A549 (cell line): ENCODE measurements at regions not wholly inside any gene's neighbourhood (a gene's known extent, or its start where the extent isn't known, plus 50 kb on each side); places are given as distances from the start of the nearest gene placed in this dataset.
A peak's percentile ranks its signal among the peaks of the same experiment; 100 is the strongest.

ENCODE experiments used
- ATAC-seq, 2 experiments: fragments of 200-7000 bp in 1 of 2; fragments of >200 bp in 1 of 2; cut with Nextera tagmentation in 1 of 2; cut with Tn5 transposase in 1 of 2; 3 replicates each; pipeline versions ENCODE4 v1.8.0 to v1.9.1; 2018 to 2020; ENCODE audit warnings: mild to moderate bottlenecking in 1 of 2, moderate library complexity in 1 of 2
- CTCF ChIA-PET: fragments of 300-600 bp; sonication (Branson Sonifier 250); formaldehyde crosslinking; extraction: SDS; loops from one replicate; lab custom pipeline; 2021; ENCODE audit warnings: antibody characterized with exemption, inconsistent platforms; lab: Yijun Ruan, JAX
- POLR2A ChIA-PET: fragments of 350-600 bp; formaldehyde crosslinking; extraction: SDS; loops from one replicate; lab custom pipeline; 2021; ENCODE audit warnings: antibody characterized with exemption, inconsistent platforms; lab: Yijun Ruan, JAX
- DNase-seq, 2 experiments: peaks; one replicate each; pipeline versions ENCODE4 v3.0.0 to v3.0.0-alpha.2; 2011 to 2016; ENCODE audit warnings: low read depth in 1 of 2, low spot score in 1 of 2
- FAIRE-seq: peaks from 2 replicates; lab custom pipeline; 2011; peaks lifted over from hg19 to GRCh38; lab: Jason Lieb, UNC
- H3K27ac ChIP-seq, 2 experiments: fragments of >200 bp; sonication (Bioruptor Twin); formaldehyde crosslinking; 3 replicates each; pipeline ENCODE4 v1.5.1; 2016 to 2017
- H3K4me1 ChIP-seq: fragments of >200 bp; sonication (Bioruptor Twin); formaldehyde crosslinking; 3 replicates; pipeline ENCODE4 v1.6.1; 2016
- H3K4me2 ChIP-seq: fragments of >200 bp; sonication (Bioruptor Twin); formaldehyde crosslinking; 3 replicates; pipeline ENCODE4 v1.6.1; 2016
- H3K4me3 ChIP-seq: fragments of >200 bp; sonication (Bioruptor Twin); formaldehyde crosslinking; 3 replicates; pipeline ENCODE4 v1.5.1; 2016
- H3K9me3 ChIP-seq: fragments of >200 bp; sonication (Bioruptor Twin); formaldehyde crosslinking; 3 replicates; pipeline ENCODE4 v1.6.1; 2016
- BHLHE40 ChIP-seq: IDR thresholded peaks from 2 replicates; pipeline ENCODE4 v1.6.1; 2012; ENCODE audit warnings: low read depth, low read length, inconsistent platforms
- CHD2 ChIP-seq: fragments of 150-350 bp; IDR thresholded peaks from 2 replicates; pipeline ENCODE4 v1.6.1; 2014; ENCODE audit warnings: low read length; ENCODE audit not compliant: partially characterized antibody
- CHD4 ChIP-seq: fragments of 200-600 bp; sonication (generic); IDR thresholded peaks from 2 replicates; pipeline ENCODE4 v1.6.1; 2016; ENCODE audit warnings: antibody characterized with exemption, mild to moderate bottlenecking, borderline replicate concordance
- EHF ChIP-seq: fragments of 250-450 bp; sonication (Bioruptor Pico); IDR thresholded peaks from 2 replicates; pipeline ENCODE4 v1.5.0; 2020; ENCODE audit warnings: mild to moderate bottlenecking
- EHMT2 ChIP-seq: fragments of 200-600 bp; sonication (generic); IDR thresholded peaks from 2 replicates; pipeline ENCODE4 v1.6.1; 2016; ENCODE audit warnings: antibody characterized with exemption, low read depth, mild to moderate bottlenecking, moderate library complexity
- FOSL2 ChIP-seq, 2 experiments: fragments of 450-650 bp in 1 of 2; fragments of >200 bp in 1 of 2; sonication (Bioruptor Twin) in 1 of 2; formaldehyde crosslinking; IDR thresholded peaks; 2 replicates each; pipeline versions ENCODE4 v1.5.0 to v1.6.1; 2016 to 2020; ENCODE audit warnings: mild to moderate bottlenecking in 1 of 2, moderate library complexity in 1 of 2
- HOXA7 ChIP-seq: fragments of 250-450 bp; sonication (Bioruptor Pico); IDR thresholded peaks from 2 replicates; pipeline ENCODE4 v1.5.0; 2020; ENCODE audit warnings: mild to moderate bottlenecking, moderate library complexity
- HOXB13 ChIP-seq: fragments of 250-450 bp; sonication (Bioruptor Pico); IDR thresholded peaks from 2 replicates; pipeline ENCODE4 v1.5.0; 2020; ENCODE audit warnings: low read depth, mild to moderate bottlenecking, moderate library complexity
- JUN ChIP-seq, 2 experiments: fragments of >200 bp; sonication (Bioruptor Twin); formaldehyde crosslinking; IDR thresholded peaks; 2 replicates in 1 of 2; 3 replicates in 1 of 2; pipeline ENCODE4 v1.6.1; 2016 to 2017
- KDM5A ChIP-seq: fragments of 200-600 bp; sonication (generic); IDR thresholded peaks from 2 replicates; pipeline ENCODE4 v1.6.1; 2016; ENCODE audit warnings: antibody characterized with exemption, mild to moderate bottlenecking
- MYC ChIP-seq: IDR thresholded peaks from 2 replicates; pipeline ENCODE4 v1.6.1; 2012; ENCODE audit warnings: mild to moderate bottlenecking, inconsistent platforms, low read length, improper control_type of control experiment, borderline replicate concordance
- NFE2L2 ChIP-seq: fragments of 150-350 bp; conservative IDR thresholded peaks from 2 replicates; pipeline ENCODE4 v1.6.1; 2014; ENCODE audit warnings: low read length
- POLR2A ChIP-seq: IDR thresholded peaks from 2 replicates; pipeline ENCODE4 v1.6.1; 2012; ENCODE audit warnings: mild to moderate bottlenecking, low read length
- RARB ChIP-seq: fragments of 250-450 bp; sonication (Bioruptor Pico); IDR thresholded peaks from 2 replicates; pipeline ENCODE4 v1.8.0; 2021; ENCODE audit warnings: mild to moderate bottlenecking, moderate library complexity
- RCOR1 ChIP-seq: fragments of 150-350 bp; IDR thresholded peaks from 2 replicates; pipeline ENCODE4 v1.6.1; 2014; ENCODE audit warnings: antibody characterized with exemption, low read length, low read depth
- RFX5 ChIP-seq: fragments of 450-650 bp; IDR thresholded peaks from 2 replicates; pipeline ENCODE4 v1.7.1; 2014; ENCODE audit warnings: antibody characterized with exemption, mild to moderate bottlenecking, moderate library complexity
- RNF2 ChIP-seq: fragments of 200-600 bp; sonication (generic); IDR thresholded peaks from 2 replicates; pipeline ENCODE4 v1.6.1; 2016; ENCODE audit warnings: low read depth, mild to moderate bottlenecking, antibody characterized with exemption, moderate library complexity, borderline replicate concordance
- SREBF2 ChIP-seq: fragments of 450-650 bp; IDR thresholded peaks from 2 replicates; pipeline ENCODE4 v1.6.1; 2014; ENCODE audit warnings: mild to moderate bottlenecking, moderate library complexity
- TFCP2L1 ChIP-seq: fragments of 250-450 bp; sonication (Bioruptor Pico); IDR thresholded peaks from 2 replicates; pipeline ENCODE4 v1.5.0; 2021; ENCODE audit warnings: mild to moderate bottlenecking
- ZC3H11A ChIP-seq: fragments of 450-650 bp; IDR thresholded peaks from 2 replicates; pipeline ENCODE4 v1.6.1; 2014; ENCODE audit warnings: antibody characterized with exemption, mild to moderate bottlenecking
- ZNF302 ChIP-seq: fragments of 250-450 bp; sonication (Bioruptor Pico); IDR thresholded peaks from 2 replicates; pipeline ENCODE4 v1.9.0; 2021; ENCODE audit warnings: inconsistent platforms, mild to moderate bottlenecking, moderate library complexity
- WGBS: methylation state at CpG from one replicate; pipeline ENCODE4 v1.1.6; 2017; ENCODE audit errors: missing lambda C conversion rate; 5-methylcytosine and 5-hydroxymethylcytosine counted together
- TF ChIP-seq, protein P1 (sequence below): fragments of 150-350 bp; IDR thresholded peaks from 2 replicates; pipeline ENCODE4 v1.6.1; 2014; ENCODE audit warnings: low read depth, mild to moderate bottlenecking, low read length
- TF ChIP-seq, protein P2 (sequence below): IDR thresholded peaks from 2 replicates; pipeline ENCODE4 v1.6.1; 2012
- TF ChIP-seq, protein P3 (sequence below): fragments of 250-450 bp; sonication (Bioruptor Pico); IDR thresholded peaks from 2 replicates; pipeline ENCODE4 v1.5.0; 2020; ENCODE audit warnings: low read depth, mild to moderate bottlenecking, moderate library complexity
- TF ChIP-seq, protein P4 (sequence below): IDR thresholded peaks from 2 replicates; pipeline ENCODE4 v1.6.1; 2012
- TF ChIP-seq, protein P5 (sequence below): fragments of 250-450 bp; sonication (Bioruptor Pico); IDR thresholded peaks from 2 replicates; pipeline ENCODE4 v1.5.0; 2021; ENCODE audit warnings: mild to moderate bottlenecking, moderate library complexity, borderline replicate concordance
- TF ChIP-seq, protein P6 (sequence below): fragments of >200 bp; sonication (Bioruptor Twin); formaldehyde crosslinking; IDR thresholded peaks from 2 replicates; pipeline ENCODE4 v1.6.1; 2016
- TF ChIP-seq, protein P7 (sequence below): fragments of >200 bp; sonication (Bioruptor Twin); formaldehyde crosslinking; IDR thresholded peaks from 3 replicates; pipeline ENCODE4 v1.5.1; 2016

DNA sequence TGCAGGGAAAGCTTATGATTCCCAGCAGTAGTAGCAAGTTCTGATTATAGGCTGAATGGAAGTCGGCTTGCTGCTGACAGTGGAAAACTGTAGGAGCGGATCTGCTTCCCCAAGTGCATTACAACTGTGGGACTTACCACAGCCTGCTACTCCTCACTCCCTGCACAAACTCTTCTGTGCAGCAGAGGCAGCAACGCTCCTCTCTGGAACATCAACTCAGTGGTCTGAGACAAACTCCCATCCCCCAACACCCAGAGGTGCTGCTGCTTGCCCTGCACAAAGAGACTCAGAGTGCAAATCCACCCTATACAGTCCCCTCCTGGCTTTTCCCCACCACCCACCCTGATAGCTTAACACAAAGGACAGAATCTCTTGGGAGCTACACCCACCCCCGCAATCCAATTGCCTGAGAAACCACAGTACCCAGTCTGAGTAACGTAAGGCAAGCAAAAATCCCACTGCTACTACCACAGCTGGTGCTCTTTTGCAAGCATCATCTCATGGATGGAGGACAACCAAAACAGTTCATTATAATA, 1455.2 kb downstream of the AMY1C start (continued):
- TF ChIP-seq RNF2: no peak
- TF ChIP-seq, protein P1, sequence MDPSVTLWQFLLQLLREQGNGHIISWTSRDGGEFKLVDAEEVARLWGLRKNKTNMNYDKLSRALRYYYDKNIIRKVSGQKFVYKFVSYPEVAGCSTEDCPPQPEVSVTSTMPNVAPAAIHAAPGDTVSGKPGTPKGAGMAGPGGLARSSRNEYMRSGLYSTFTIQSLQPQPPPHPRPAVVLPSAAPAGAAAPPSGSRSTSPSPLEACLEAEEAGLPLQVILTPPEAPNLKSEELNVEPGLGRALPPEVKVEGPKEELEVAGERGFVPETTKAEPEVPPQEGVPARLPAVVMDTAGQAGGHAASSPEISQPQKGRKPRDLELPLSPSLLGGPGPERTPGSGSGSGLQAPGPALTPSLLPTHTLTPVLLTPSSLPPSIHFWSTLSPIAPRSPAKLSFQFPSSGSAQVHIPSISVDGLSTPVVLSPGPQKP: no peak

DNA sequence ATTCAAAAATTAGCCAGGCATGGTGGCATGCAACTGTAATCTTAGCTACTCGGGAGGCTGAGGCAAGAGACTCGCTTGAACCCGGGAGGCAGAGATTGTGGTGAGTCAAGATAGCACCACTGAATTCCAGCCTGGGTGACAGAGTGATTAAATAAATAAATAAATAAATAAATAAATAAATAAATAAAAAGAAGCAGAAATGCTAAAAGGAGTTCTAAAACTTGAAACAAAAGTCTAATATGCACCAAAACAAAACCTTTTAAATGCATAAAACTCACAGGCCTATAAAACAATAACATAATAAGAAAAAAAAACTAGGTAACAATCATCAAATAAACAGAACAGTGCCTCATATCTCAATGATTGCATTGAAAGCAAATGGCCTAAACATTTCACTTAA, 1458.9 kb downstream of the AMY1C start:
- FAIRE-seq: no peak
- POLR2A ChIA-PET: no interaction called here

DNA sequence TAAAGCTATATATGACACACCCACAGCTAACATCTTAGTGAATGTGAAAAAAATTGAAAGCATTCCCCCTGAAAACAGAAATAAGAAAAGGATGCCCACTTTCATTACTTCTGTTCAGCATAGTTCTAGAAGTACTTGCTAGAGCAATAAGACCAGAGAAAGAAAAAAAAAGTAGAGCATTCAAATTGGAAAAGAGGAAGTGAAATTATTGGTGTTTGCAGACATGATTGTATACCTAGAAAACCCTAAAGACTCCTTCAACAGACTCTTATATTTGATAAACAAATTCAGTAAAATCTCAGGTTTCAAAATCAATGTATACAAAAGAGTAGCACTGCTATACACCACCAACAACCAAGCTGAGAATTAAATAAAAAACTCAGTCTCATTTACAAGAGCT, 1461.0 kb downstream of the AMY1C start:
- CTCF ChIA-PET: no interaction called here
- no peaks in the 10 kb centered on the region for H3K4me1 ChIP-seq
- no peak for DNase-seq
- no peak for ATAC-seq
- TF ChIP-seq SREBF2 (no peak), EHF (no peak), HOXB13 (no peak), CHD4 (no peak), MYC (no peak), BHLHE40 (no peak), RCOR1 (no peak), KDM5A (no peak), FOSL2 (IDR thresholded peaks at IDR 0.05) (no peak), FOSL2 (CRISPR knock-in tag; IDR thresholded peaks at IDR 0.05) (no peak), CHD2 (no peak), RFX5 (no peak), RARB (CRISPR knock-in tag) (no peak), HOXA7 (CRISPR knock-in tag) (no peak), NFE2L2 (no peak)
- TF ChIP-seq, protein P2, sequence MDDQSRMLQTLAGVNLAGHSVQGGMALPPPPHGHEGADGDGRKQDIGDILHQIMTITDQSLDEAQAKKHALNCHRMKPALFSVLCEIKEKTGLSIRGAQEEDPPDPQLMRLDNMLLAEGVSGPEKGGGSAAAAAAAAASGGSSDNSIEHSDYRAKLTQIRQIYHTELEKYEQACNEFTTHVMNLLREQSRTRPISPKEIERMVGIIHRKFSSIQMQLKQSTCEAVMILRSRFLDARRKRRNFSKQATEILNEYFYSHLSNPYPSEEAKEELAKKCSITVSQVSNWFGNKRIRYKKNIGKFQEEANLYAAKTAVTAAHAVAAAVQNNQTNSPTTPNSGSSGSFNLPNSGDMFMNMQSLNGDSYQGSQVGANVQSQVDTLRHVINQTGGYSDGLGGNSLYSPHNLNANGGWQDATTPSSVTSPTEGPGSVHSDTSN: no peak
- TF ChIP-seq, protein P3, sequence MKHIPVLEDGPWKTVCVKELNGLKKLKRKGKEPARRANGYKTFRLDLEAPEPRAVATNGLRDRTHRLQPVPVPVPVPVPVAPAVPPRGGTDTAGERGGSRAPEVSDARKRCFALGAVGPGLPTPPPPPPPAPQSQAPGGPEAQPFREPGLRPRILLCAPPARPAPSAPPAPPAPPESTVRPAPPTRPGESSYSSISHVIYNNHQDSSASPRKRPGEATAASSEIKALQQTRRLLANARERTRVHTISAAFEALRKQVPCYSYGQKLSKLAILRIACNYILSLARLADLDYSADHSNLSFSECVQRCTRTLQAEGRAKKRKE (CRISPR knock-in tag): no peak
- no peak overlapping the region for H3K4me3 ChIP-seq
- H3K9me3 ChIP-seq: no peaks in the 10 kb centered on the region
- FAIRE-seq: no peak
- POLR2A ChIA-PET: no interaction called here
- H3K27ac ChIP-seq: no peak overlapping the region
- H3K4me2 ChIP-seq: no peak overlapping the region

More for the DNA sequence above, 1458.9 kb downstream of the AMY1C start:
- no peak overlapping the region for H3K4me2 ChIP-seq
- no peak overlapping the region for H3K27ac ChIP-seq
- WGBS: 4% methylated on average over 3 of the region's 3 CpGs
- CTCF ChIA-PET: no interaction called here
- H3K4me3 ChIP-seq: no peak overlapping the region
- H3K9me3 ChIP-seq: no peaks in the 10 kb centered on the region
- TF ChIP-seq ZC3H11A: peak; percentile 25; the same call in 1 of the 2 replicates
- TF ChIP-seq, protein P4, sequence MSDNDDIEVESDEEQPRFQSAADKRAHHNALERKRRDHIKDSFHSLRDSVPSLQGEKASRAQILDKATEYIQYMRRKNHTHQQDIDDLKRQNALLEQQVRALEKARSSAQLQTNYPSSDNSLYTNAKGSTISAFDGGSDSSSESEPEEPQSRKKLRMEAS: no peak
- ATAC-seq (no peak), DNase-seq (no peak)
- H3K4me1 ChIP-seq: no peaks in the 10 kb centered on the region

DNA sequence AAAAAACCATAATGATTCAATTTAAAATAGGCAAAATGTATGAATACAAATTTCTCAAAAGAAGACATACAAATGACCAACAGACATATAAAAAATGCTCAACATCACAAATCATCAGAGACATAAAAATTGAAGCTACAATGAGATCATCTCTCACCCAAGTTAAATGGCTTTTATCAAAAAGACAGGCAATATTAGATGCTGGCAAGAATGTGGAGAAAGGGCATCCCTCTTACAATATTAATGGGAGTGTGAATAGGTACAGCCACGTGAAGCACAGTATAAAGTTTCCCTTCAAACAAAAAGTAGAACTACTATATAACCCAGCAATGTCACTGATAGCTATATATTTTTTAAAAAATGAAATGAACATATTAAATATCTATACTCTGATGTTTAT, 1481.7 kb downstream of the AMY1C start:
- POLR2A ChIA-PET: no interaction called here
- Histone ChIP-seq H3K4me3 (no peak overlapping the region), H3K4me2 (no peak overlapping the region), H3K27ac (no peak overlapping the region), H3K4me1 (no peaks in the 10 kb centered on the region), H3K9me3 (no peaks in the 10 kb centered on the region)
- DNase-seq (no peak), ATAC-seq (no peak), FAIRE-seq (no peak)
- CTCF ChIA-PET: no interaction called here
- WGBS: 6% methylated on average over 1 of the region's 1 CpG
- TF ChIP-seq NFE2L2 (no peak), ZNF302 (no peak), HOXA7 (CRISPR knock-in tag) (no peak), EHMT2 (no peak), JUN (IDR thresholded peaks at IDR 0.05) (no peak), SREBF2 (no peak), POLR2A (no peak), TFCP2L1 (no peak)
- TF ChIP-seq, protein P5, sequence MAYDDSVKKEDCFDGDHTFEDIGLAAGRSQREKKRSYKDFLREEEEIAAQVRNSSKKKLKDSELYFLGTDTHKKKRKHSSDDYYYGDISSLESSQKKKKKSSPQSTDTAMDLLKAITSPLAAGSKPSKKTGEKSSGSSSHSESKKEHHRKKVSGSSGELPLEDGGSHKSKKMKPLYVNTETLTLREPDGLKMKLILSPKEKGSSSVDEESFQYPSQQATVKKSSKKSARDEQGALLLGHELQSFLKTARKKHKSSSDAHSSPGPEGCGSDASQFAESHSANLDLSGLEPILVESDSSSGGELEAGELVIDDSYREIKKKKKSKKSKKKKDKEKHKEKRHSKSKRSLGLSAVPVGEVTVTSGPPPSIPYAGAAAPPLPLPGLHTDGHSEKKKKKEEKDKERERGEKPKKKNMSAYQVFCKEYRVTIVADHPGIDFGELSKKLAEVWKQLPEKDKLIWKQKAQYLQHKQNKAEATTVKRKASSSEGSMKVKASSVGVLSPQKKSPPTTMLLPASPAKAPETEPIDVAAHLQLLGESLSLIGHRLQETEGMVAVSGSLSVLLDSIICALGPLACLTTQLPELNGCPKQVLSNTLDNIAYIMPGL (CRISPR knock-in tag): no peak
- TF ChIP-seq, protein P6, sequence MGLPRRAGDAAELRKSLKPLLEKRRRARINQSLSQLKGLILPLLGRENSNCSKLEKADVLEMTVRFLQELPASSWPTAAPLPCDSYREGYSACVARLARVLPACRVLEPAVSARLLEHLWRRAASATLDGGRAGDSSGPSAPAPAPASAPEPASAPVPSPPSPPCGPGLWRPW: no peak
- TF ChIP-seq, protein P7, sequence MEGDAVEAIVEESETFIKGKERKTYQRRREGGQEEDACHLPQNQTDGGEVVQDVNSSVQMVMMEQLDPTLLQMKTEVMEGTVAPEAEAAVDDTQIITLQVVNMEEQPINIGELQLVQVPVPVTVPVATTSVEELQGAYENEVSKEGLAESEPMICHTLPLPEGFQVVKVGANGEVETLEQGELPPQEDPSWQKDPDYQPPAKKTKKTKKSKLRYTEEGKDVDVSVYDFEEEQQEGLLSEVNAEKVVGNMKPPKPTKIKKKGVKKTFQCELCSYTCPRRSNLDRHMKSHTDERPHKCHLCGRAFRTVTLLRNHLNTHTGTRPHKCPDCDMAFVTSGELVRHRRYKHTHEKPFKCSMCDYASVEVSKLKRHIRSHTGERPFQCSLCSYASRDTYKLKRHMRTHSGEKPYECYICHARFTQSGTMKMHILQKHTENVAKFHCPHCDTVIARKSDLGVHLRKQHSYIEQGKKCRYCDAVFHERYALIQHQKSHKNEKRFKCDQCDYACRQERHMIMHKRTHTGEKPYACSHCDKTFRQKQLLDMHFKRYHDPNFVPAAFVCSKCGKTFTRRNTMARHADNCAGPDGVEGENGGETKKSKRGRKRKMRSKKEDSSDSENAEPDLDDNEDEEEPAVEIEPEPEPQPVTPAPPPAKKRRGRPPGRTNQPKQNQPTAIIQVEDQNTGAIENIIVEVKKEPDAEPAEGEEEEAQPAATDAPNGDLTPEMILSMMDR: no peak
